Neural cell (in vitro differentiated cells): ENCODE measurements at regions not wholly inside any gene's neighbourhood (a gene's known extent, or its start where the extent isn't known, plus 50 kb on each side); places are given as distances from the start of the nearest gene placed in this dataset.

Source experiments
- H2AFZ ChIP-seq: fragments of 200-600, 300-800 bp; sonication (generic), shearing (Covaris generic); 2 replicates; pipeline ENCODE4 v1.6.0; 2014; ENCODE audit warnings: low read depth, mild to moderate bottlenecking, antibody characterized with exemption, low read length, moderate library complexity
- H3F3A ChIP-seq: fragments of 200-600 bp; shearing (Covaris generic); 2 replicates; pipeline ENCODE4 v1.6.1; 2016; ENCODE audit warnings: mild to moderate bottlenecking, moderate library complexity, mixed read lengths, antibody characterized with exemption, low read length; ENCODE audit not compliant: insufficient read depth, poor library complexity, severe bottlenecking
- H3K27ac ChIP-seq: fragments of 200-600, 300-800 bp; sonication (generic), shearing (Covaris generic); 2 replicates; pipeline ENCODE4 v1.5.1; 2014; ENCODE audit warnings: mild to moderate bottlenecking, low read length, moderate library complexity
- H3K27me3 ChIP-seq: fragments of 300-800, 200-600 bp; sonication (generic), shearing (Covaris generic); 2 replicates; pipeline ENCODE4 v1.6.0; 2014; ENCODE audit warnings: mild to moderate bottlenecking, low read depth, low read length, moderate library complexity; ENCODE audit not compliant: insufficient read depth
- H3K36me3 ChIP-seq: fragments of 300-800, 200-600 bp; sonication (generic), shearing (Covaris generic); 2 replicates; pipeline ENCODE4 v1.5.1; 2014; ENCODE audit warnings: mild to moderate bottlenecking, antibody characterized with exemption, low read length, moderate library complexity; ENCODE audit not compliant: insufficient read depth
- H3K4me2 ChIP-seq: fragments of 300-800, 200-600 bp; sonication (generic), shearing (Covaris generic); 2 replicates; pipeline ENCODE4 v1.6.0; 2014; ENCODE audit warnings: mild to moderate bottlenecking, low read length
- H3K4me3 ChIP-seq: fragments of 300-800, 200-600 bp; sonication (generic), shearing (Covaris generic); 2 replicates; pipeline ENCODE4 v1.5.1; 2014; ENCODE audit warnings: mild to moderate bottlenecking, low read length, moderate library complexity
- H3K79me2 ChIP-seq: fragments of 200-600 bp; shearing (Covaris generic); replicated peaks from 2 replicates; pipeline ENCODE4 v1.6.0; 2014; ENCODE audit warnings: mild to moderate bottlenecking, low read length, moderate library complexity; ENCODE audit not compliant: insufficient read depth
- H3K9ac ChIP-seq: fragments of 300-800, 200-600 bp; sonication (generic), shearing (Covaris generic); 2 replicates; pipeline ENCODE4 v1.6.1; 2016; ENCODE audit warnings: mild to moderate bottlenecking, low read length, mixed read lengths
- H3K9me2 ChIP-seq: fragments of 200-600 bp; shearing (Covaris generic); 2 replicates; pipeline ENCODE4 v1.6.1; 2016; ENCODE audit warnings: mild to moderate bottlenecking, low read length, mixed read lengths; ENCODE audit not compliant: insufficient read depth
- H3K9me3 ChIP-seq: fragments of 200-600, 300-800 bp; sonication (generic), shearing (Covaris generic); 2 replicates; pipeline ENCODE4 v1.6.1; 2016; ENCODE audit warnings: mild to moderate bottlenecking, mixed run types, low read length, moderate library complexity, mixed read lengths
- H4K20me1 ChIP-seq: fragments of 200-600 bp; shearing (Covaris generic); 2 replicates; pipeline ENCODE4 v1.6.1; 2016; ENCODE audit warnings: mild to moderate bottlenecking, mixed run types; ENCODE audit not compliant: insufficient read depth
- CTCF ChIP-seq: fragments of 450-650 bp; IDR thresholded peaks from 2 replicates; pipeline ENCODE4 v1.5.1; 2014; ENCODE audit warnings: antibody characterized with exemption, mild to moderate bottlenecking, moderate library complexity; ENCODE audit not compliant: poor library complexity, severe bottlenecking
- EP300 ChIP-seq: fragments of 450-650 bp; conservative IDR thresholded peaks from 2 replicates; pipeline ENCODE4 v1.6.1; 2014; ENCODE audit warnings: antibody characterized with exemption, mild to moderate bottlenecking, moderate library complexity; ENCODE audit not compliant: poor library complexity, severe bottlenecking
- EZH2 ChIP-seq: fragments of 200-600, 300-800 bp; shearing (Covaris generic), sonication (generic); IDR thresholded peaks from 2 replicates; pipeline ENCODE4 v1.6.1; 2014; ENCODE audit warnings: antibody characterized with exemption, low read length, borderline replicate concordance, mild to moderate bottlenecking; ENCODE audit not compliant: insufficient read depth, poor library complexity, severe bottlenecking
- MXI1 ChIP-seq: fragments of 450-650 bp; conservative IDR thresholded peaks from 2 replicates; pipeline ENCODE4 v1.6.1; 2014; ENCODE audit warnings: antibody characterized with exemption, mild to moderate bottlenecking; ENCODE audit not compliant: poor library complexity, severe bottlenecking
- POLR2AphosphoS5 ChIP-seq: IDR thresholded peaks from 2 replicates; pipeline ENCODE4 v1.6.1; 2012
- RAD21 ChIP-seq: fragments of 450-650 bp; conservative IDR thresholded peaks from 2 replicates; pipeline ENCODE4 v1.6.1; 2014; ENCODE audit warnings: antibody characterized with exemption, mild to moderate bottlenecking, moderate library complexity
- REST ChIP-seq: IDR thresholded peaks from 2 replicates; pipeline ENCODE4 v1.6.1; 2012; ENCODE audit warnings: borderline replicate concordance
- SMC3 ChIP-seq: fragments of 450-650 bp; conservative IDR thresholded peaks from 2 replicates; pipeline ENCODE4 v1.6.1; 2014; ENCODE audit warnings: antibody characterized with exemption, mild to moderate bottlenecking, moderate library complexity; ENCODE audit not compliant: poor library complexity
- TAF1 ChIP-seq: IDR thresholded peaks from 2 replicates; pipeline ENCODE4 v1.6.1; 2012; ENCODE audit warnings: low read depth

- no peaks in the 10 kb centered on the region for H3F3A ChIP-seq
- no peaks in the 10 kb centered on the region for H3K9me3 ChIP-seq
- H3K4me3 ChIP-seq: no peak overlapping the region
- no peak overlapping the region for H3K4me2 ChIP-seq
- H3K27me3 ChIP-seq: no peaks in the 10 kb centered on the region
- no peak overlapping the region for H3K9ac ChIP-seq
- no peak overlapping the region for H2AFZ ChIP-seq
- H3K79me2 ChIP-seq: no peaks in the 10 kb centered on the region
- H3K27ac ChIP-seq: no peak overlapping the region
- TF ChIP-seq RAD21 (no peak), EP300 (no peak), SMC3 (no peak), CTCF (no peak), POLR2AphosphoS5 (no peak), TAF1 (no peak)
- H3K9me2 ChIP-seq: no peaks in the 10 kb centered on the region
- no peaks in the 10 kb centered on the region for H3K36me3 ChIP-seq
- H4K20me1 ChIP-seq: no peaks in the 10 kb centered on the region
These were observed 137.7 kb upstream of the MDFIC start for GRCh38 chr7:114784177-114784576.

- no peaks in the 10 kb centered on the region for H3K9me3 ChIP-seq
- no peaks in the 10 kb centered on the region for H3K9me2 ChIP-seq
- TF ChIP-seq REST (no peak), CTCF (no peak), SMC3 (no peak), EZH2 (no peak), TAF1 (no peak), MXI1 (no peak), RAD21 (no peak), EP300 (no peak), POLR2AphosphoS5 (no peak)
- H3K27ac ChIP-seq: no peak overlapping the region
- no peaks in the 10 kb centered on the region for H4K20me1 ChIP-seq
- H3K27me3 ChIP-seq: no peaks in the 10 kb centered on the region
- H3F3A ChIP-seq: no peaks in the 10 kb centered on the region
- no peak overlapping the region for H3K4me3 ChIP-seq
- no peak overlapping the region for H3K9ac ChIP-seq
- no peak overlapping the region for H2AFZ ChIP-seq
- H3K79me2 ChIP-seq: no peaks in the 10 kb centered on the region
- no peaks in the 10 kb centered on the region for H3K36me3 ChIP-seq
- no peak overlapping the region for H3K4me2 ChIP-seq
These were observed 137.1 kb upstream of the MDFIC start for GRCh38 chr7:114784746-114785145.
